Activated naive CD8-positive, alpha-beta T cell treated with anti-CD3 and anti-CD28 coated beads, Interleukin-2, amount 10 ng/mL, durations not matched to agents 7 days and 5 days (primary cell): ENCODE measurements at regions not wholly inside any gene's neighbourhood (a gene's known extent, or its start where the extent isn't known, plus 50 kb on each side); places are given as distances from the start of the nearest gene placed in this dataset.
"Not testable (repeated sequence)": the region's sequence is repeated elsewhere in the genome, so short reads cannot be mapped to it uniquely, and the experiment has no call there.

Experiments used
- ATAC-seq: fragments of 150-1000 bp; cut with Tn5 transposase; one replicate; pipeline ENCODE4 v1.10.0; 2021; ENCODE audit warnings: low read depth, moderate library complexity
- POLR2A ChIA-PET: fragments of 350-600 bp; sonication (Branson Sonifier 250); formaldehyde crosslinking; loops from one replicate; lab custom pipeline; 2021; ENCODE audit warnings: antibody characterized with exemption; lab: Charles Lee
- DNase-seq: peaks from one replicate; pipeline ENCODE4 v3.0.0; 2021
- H3K27ac Mint-ChIP-seq: one replicate; pipeline ENCODE4 v1.8.0; 2022; ENCODE audit warnings: mild to moderate bottlenecking, mixed read lengths
- H3K27me3 Mint-ChIP-seq: one replicate; pipeline ENCODE4 v1.8.0; 2022; ENCODE audit warnings: mild to moderate bottlenecking, moderate library complexity, mixed read lengths
- H3K36me3 Mint-ChIP-seq: one replicate; pipeline ENCODE4 v1.8.0; 2021; ENCODE audit warnings: mild to moderate bottlenecking, mixed read lengths
- H3K4me1 Mint-ChIP-seq: one replicate; pipeline ENCODE4 v1.8.0; 2021; ENCODE audit warnings: mixed read lengths
- H3K4me3 Mint-ChIP-seq: one replicate; pipeline ENCODE4 v1.8.0; 2022; ENCODE audit warnings: mild to moderate bottlenecking, moderate library complexity, mixed read lengths
- H3K9me3 Mint-ChIP-seq: one replicate; pipeline ENCODE4 v1.8.0; 2021; ENCODE audit warnings: mixed read lengths

DNA sequence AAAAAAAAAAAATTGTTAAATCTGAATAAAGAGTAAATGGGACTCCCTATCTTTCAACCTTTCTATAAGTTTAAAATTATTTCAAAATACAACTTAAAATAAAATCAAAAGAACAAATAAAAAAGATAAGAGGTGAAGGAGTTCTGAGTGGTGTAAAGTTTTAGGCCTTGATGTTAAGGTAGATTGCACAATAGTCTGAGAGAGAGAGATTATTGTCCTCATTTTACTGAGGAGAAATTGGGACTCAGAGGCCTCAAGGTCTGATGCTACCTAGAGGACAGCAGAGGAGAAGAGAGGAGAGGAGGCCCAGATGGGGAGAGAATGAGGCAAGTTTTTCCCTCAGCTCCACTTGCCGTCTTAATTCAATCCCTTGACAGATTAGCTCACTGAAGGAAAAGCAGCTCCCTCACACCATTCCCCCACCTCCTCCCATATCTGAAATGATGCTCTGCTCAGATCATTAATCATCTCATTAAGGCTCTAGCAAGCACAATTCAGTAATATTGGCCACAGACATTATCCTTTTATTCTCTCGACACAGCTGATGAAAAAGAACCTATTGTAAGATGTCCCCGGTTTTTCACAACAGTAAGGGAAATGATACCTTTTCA, 106.3 kb upstream of the PTPN13 start:
- peaks cover 6% of the 10 kb centered on the region for H3K27me3 Mint-ChIP-seq
- no peaks in the 10 kb centered on the region for H3K36me3 Mint-ChIP-seq
- DNase-seq (no peak), ATAC-seq (no peak)
- H3K4me3 Mint-ChIP-seq = no peak overlapping the region
- H3K9me3 Mint-ChIP-seq = no peaks in the 10 kb centered on the region
- peaks cover 8% of the 10 kb centered on the region for H3K4me1 Mint-ChIP-seq
- POLR2A ChIA-PET = no interaction called here
- no peak overlapping the region for H3K27ac Mint-ChIP-seq

DNA sequence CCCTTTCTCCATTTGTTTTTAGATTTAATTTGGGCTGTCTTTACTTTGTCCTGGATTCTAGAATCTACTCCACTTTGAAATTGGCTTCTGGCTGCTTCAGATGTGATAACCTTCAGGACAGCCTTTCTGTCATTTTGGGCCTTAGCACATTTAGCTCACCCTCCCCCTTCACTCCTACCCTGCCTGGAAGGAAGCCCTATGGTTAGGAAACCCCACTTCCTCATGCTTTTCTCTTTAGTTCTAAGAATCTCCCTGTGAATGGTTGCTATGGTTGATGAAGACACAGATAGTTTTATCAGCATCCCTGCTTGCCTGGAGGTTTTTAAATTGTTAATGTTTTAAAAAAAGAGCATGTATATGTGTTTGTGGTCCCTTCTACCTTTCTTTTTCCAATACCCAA, 100.7 kb upstream of the PTPN13 start:
- POLR2A ChIA-PET = no interaction called here
- peak; percentile 74 for ATAC-seq
- Mint-ChIP-seq H3K36me3 (no peaks in the 10 kb centered on the region), H3K27me3 (peaks cover 3% of the 10 kb centered on the region), H3K27ac (no peak overlapping the region), H3K4me3 (peak overlapping the region; percentile 2), H3K4me1 (peaks cover 12% of the 10 kb centered on the region), H3K9me3 (no peaks in the 10 kb centered on the region)
- no peak for DNase-seq

DNA sequence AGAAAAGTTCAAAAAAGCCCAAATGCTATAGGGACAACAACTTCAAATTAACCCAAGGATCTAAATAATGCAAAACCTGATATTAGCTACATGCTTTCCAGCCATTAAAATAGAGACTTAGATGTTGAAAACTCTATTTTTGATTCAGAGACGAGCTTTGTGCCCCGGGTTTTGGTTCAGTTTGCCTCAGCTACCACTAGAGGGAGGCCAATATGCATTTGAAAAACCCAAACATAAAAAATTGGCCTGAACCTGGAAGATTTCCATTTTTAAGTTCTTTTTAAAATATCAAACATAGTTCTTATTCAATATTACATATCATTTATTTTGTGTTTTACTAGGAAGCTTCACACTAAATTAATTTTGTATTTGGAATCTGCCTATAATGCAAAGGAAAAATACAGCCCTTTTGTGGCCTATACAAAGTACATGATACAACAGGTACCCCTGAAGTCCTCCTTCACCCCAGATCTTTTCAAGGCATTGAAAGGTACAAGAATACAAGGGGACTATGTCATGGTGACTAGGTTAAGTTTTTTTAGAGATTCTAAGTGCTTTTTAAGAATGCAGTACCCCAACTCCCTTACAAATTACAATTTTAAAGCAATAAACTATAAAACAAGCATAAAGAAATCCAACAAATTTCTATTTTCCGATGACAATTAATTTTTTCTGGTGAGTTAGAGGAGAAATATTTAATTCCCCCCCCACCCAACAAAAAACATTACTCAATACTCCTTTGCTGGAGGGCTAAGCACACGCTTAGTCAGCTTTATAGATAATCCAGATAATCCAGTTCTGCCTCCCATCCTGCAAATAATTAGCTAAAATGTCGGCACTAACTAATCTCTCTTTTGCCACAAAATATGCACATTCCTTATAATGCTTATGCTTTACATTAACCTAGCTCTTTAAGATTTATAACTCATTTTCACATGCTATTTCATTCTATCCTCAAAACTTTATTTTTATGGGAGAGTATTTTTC, 97.7 kb upstream of the PTPN13 start:
- H3K27ac Mint-ChIP-seq = no peak overlapping the region
- H3K27me3 Mint-ChIP-seq = peaks cover 7% of the 10 kb centered on the region
- ATAC-seq (no peak), DNase-seq (no peak)
- POLR2A ChIA-PET = no interaction called here
- no peak overlapping the region for H3K4me3 Mint-ChIP-seq
- H3K9me3 Mint-ChIP-seq = no peaks in the 10 kb centered on the region
- peaks cover 12% of the 10 kb centered on the region for H3K4me1 Mint-ChIP-seq
- H3K36me3 Mint-ChIP-seq = no peaks in the 10 kb centered on the region

DNA sequence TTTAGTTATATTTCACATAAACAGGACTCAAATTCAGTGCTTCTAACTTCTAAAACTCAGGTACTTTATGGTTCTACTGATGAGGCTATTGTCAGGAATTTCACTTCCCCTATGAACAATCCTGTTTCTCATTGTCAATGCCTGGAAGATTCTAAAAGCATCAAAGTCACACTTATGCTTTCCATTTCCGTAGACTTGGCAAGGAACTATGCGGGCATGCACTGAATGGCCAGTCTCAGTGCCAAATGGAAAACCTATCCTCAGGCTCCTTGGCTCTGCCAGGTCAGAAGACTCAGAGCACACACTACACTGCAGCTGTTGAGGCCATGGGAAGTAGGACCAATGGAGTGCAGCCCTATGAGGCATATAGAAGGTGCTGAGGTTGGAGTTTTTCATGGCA, 97.0 kb upstream of the PTPN13 start:
- no peak overlapping the region for H3K4me3 Mint-ChIP-seq
- ATAC-seq (no peak), DNase-seq (no peak)
- peaks cover 12% of the 10 kb centered on the region for H3K4me1 Mint-ChIP-seq
- H3K27ac Mint-ChIP-seq = no peak overlapping the region
- no peaks in the 10 kb centered on the region for H3K36me3 Mint-ChIP-seq
- H3K9me3 Mint-ChIP-seq = no peaks in the 10 kb centered on the region
- POLR2A ChIA-PET = no interaction called here
- H3K27me3 Mint-ChIP-seq = peaks cover 9% of the 10 kb centered on the region

DNA sequence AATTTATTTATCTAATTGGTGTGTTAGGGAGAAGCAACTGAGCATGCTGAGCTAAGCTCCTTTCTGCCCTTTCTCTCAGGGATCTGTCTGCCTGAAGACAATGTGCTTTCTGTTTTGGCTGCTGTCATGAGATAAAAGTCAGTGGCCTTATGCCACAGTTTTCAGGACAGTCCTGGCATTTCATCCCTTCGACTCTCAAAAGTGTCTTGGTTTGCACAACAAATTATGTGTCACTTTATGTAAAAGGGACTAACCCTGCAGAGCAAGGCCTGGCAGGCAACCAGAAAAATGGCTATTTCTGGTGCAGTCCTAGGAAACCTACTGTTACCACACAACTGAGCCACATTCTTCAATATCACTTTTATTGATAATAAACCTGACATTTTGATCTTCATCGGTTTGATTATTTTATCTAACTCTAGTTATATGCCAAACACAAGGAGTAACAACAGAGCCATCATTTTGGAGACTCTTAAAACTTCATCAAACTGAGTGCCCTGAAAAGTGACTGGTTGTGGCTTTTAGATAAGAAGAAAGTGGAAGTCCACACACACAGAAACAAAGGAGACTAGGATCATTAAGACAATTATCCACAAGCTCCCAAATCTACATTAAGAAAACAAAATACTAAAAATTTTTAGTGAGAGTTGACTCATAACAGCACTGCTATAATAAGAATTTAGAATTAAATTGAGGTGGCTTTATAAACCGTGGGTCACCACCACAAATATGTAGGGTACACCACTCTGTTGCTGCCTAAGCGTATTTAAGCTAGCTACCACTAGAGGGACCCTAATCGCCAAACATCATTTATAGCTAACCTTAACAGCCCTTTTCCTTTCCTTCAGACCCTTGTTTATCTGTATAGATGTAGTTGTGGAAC, 95.9 kb upstream of the PTPN13 start:
- POLR2A ChIA-PET = no interaction called here

DNA sequence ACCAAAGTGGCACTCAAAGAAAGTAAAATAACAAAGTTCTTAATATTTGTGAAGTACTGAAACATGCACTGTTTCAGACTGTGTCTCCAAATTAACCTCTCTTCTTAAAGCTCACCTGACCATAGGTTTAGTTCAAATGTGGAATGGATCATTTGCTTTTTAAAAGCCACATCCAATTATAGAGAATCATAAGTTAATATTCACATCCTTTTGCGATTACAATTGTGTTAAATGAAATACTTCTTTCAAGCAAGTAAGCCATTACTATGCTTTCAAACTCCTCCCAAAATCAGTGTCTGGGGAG, 95.3 kb upstream of the PTPN13 start:
- DNase-seq (no peak), ATAC-seq (no peak)
- H3K27me3 Mint-ChIP-seq = peaks cover 10% of the 10 kb centered on the region
- no peak overlapping the region for H3K27ac Mint-ChIP-seq
- no peaks in the 10 kb centered on the region for H3K9me3 Mint-ChIP-seq
- H3K4me3 Mint-ChIP-seq = no peak overlapping the region
- no peaks in the 10 kb centered on the region for H3K36me3 Mint-ChIP-seq
- peaks cover 5% of the 10 kb centered on the region for H3K4me1 Mint-ChIP-seq
- POLR2A ChIA-PET = no interaction called here

More for the DNA sequence above, 95.9 kb upstream of the PTPN13 start:
- H3K4me1 Mint-ChIP-seq = peaks cover 10% of the 10 kb centered on the region
- H3K36me3 Mint-ChIP-seq = no peaks in the 10 kb centered on the region
- H3K9me3 Mint-ChIP-seq = no peaks in the 10 kb centered on the region
- no peak for DNase-seq
- H3K27ac Mint-ChIP-seq = no peak overlapping the region
- no peak overlapping the region for H3K4me3 Mint-ChIP-seq
- ATAC-seq = peak; percentile 54
- H3K27me3 Mint-ChIP-seq = peaks cover 10% of the 10 kb centered on the region

DNA sequence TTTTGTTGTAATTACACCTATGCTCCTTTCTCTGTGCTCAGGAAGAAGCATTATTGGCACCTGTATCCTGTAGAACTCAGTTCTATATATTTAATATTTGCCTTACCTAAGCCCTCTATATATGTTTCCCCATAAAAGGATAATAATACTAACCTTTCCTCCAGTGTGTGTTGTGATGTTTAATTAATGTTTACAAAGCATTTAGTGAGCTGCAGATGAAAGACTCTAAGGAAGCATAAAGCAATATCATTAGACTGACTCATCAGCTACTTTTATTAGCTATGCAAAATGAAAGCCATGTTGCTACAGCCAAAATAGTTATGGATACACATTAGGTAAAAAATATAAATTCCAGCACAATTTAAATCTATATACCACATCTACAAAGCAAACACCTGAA, 93.6 kb upstream of the PTPN13 start:
- Mint-ChIP-seq H3K9me3 (no peaks in the 10 kb centered on the region), H3K27ac (no peak overlapping the region), H3K4me3 (no peak overlapping the region), H3K4me1 (no peaks in the 10 kb centered on the region), H3K27me3 (peaks cover 11% of the 10 kb centered on the region), H3K36me3 (no peaks in the 10 kb centered on the region)
- POLR2A ChIA-PET = no interaction called here
- DNase-seq (no peak), ATAC-seq (no peak)

DNA sequence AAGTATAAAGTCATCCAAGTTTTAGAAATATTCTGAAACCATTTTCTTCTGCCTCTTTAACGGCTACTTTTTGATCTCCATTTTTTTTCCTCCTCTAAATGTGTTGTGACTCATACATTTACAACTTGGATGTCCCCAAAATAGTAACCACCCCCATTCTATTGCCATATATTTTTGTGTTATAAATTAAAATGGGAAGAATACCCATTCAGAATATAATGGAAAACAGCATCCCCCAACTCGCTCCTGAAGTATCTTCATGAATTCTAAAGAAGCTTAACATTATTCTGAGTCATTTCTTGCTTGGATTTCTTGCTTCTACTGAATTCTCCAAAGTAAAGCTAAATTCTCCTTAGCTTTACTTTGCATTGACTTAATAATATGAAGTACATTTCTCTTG, 92.0 kb upstream of the PTPN13 start:
- Mint-ChIP-seq H3K27ac (no peak overlapping the region), H3K27me3 (peaks cover 14% of the 10 kb centered on the region)
- no peak for ATAC-seq

DNA sequence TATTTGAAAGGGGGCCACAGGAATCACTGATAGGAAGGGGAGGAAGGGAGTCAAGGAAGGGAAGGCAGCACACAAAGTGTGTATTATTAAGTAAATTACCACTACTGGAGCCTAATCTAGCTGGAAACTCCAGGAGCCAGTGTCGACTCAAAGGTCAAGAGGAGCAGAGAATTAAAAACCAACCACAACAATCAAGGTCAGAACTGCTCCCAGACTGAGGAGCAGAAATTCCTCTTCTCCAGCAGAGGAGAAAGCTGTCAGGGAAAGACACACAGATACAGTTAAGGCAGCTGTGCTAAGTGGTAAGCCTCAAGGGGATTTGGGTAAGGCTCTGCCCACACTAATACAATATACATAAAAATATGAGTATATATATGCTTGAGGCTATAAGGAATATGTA, 87.5 kb upstream of the PTPN13 start:
- ATAC-seq (no peak), DNase-seq (no peak)
- H3K36me3 Mint-ChIP-seq = no peaks in the 10 kb centered on the region
- H3K4me3 Mint-ChIP-seq = no peak overlapping the region
- H3K4me1 Mint-ChIP-seq = no peaks in the 10 kb centered on the region
- H3K9me3 Mint-ChIP-seq = no peaks in the 10 kb centered on the region
- H3K27ac Mint-ChIP-seq = no peak overlapping the region
- POLR2A ChIA-PET = no interaction called here
- H3K27me3 Mint-ChIP-seq = peaks cover 10% of the 10 kb centered on the region

More for the DNA sequence above, 92.0 kb upstream of the PTPN13 start:
- Mint-ChIP-seq H3K4me3 (no peak overlapping the region), H3K36me3 (no peaks in the 10 kb centered on the region), H3K4me1 (no peaks in the 10 kb centered on the region), H3K9me3 (no peaks in the 10 kb centered on the region)
- no peak for DNase-seq
- POLR2A ChIA-PET = no interaction called here

DNA sequence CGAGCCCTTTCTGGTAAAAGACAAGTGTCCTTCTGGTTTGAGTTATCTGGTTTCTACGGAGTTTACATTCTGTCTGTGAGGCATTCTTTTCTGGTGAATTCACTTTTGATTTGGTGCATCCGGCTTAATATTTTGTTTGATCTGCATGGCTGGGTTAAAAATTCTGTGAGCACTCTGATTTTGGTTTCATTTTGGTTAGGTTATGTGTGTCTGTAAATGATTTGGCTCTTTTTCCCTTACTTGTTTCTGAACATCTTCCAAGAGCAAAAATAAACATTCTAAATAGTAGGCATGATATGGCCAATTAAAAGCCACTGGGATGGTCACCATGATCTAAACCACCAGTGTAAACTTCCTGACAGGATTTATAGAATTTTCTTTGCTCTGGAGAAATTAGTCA, 85.7 kb upstream of the PTPN13 start:
- ATAC-seq (no peak), DNase-seq (no peak)
- Mint-ChIP-seq H3K27ac (no peak overlapping the region), H3K4me1 (no peaks in the 10 kb centered on the region), H3K27me3 (peaks cover 6% of the 10 kb centered on the region), H3K4me3 (no peak overlapping the region), H3K36me3 (no peaks in the 10 kb centered on the region), H3K9me3 (no peaks in the 10 kb centered on the region)
- POLR2A ChIA-PET = no interaction called here

DNA sequence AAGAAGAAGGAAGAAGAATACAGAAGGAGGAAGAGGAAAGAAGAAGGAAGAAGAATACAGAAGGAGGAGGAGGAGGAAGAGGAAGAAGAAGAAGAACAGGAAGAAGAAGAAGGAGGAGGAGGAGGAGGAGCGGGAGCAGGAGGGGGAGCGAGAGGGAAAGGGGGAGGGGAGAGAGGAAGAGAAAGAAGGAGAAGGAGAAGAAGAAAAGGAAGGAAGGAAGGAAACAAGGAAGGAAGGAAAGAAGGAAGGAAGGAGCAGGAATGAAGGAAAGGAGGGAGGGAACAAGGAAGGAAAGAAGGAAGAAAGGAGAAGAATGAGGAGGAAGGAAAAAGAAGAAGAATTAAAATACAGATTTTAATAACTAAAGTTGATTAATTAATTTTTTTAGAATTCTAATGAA, 82.5 kb upstream of the PTPN13 start:
- POLR2A ChIA-PET = no interaction called here
- Mint-ChIP-seq H3K27me3 (peaks cover 2% of the 10 kb centered on the region), H3K4me1 (no peaks in the 10 kb centered on the region), H3K27ac (no peak overlapping the region), H3K4me3 (no peak overlapping the region), H3K9me3 (no peaks in the 10 kb centered on the region), H3K36me3 (no peaks in the 10 kb centered on the region)
- DNase-seq = no peak
- ATAC-seq = no peak

DNA sequence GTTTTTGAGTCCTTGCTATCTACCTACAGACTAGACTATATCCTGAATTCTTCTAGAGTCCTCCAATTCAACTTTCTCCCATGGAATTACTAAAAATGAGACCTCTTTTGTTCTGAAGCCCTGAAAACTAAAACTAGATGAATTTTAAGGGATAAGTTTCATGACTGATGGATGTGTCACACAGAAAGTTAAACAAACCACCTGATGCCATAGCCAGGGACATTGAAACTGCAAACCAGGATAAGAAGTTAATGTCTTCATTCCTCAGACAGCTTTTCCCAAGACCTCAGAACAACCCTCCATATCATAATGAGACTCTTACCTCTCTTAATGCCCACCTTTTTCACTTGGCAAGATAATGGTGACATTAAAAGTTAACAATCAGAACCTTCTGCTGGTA, 81.5 kb upstream of the PTPN13 start:
- H3K4me3 Mint-ChIP-seq = no peak overlapping the region
- H3K9me3 Mint-ChIP-seq = no peaks in the 10 kb centered on the region
- H3K27ac Mint-ChIP-seq = no peak overlapping the region
- POLR2A ChIA-PET = no interaction called here
- H3K27me3 Mint-ChIP-seq = peaks cover 2% of the 10 kb centered on the region
- no peaks in the 10 kb centered on the region for H3K36me3 Mint-ChIP-seq
- DNase-seq = no peak
- H3K4me1 Mint-ChIP-seq = no peaks in the 10 kb centered on the region
- ATAC-seq = no peak

DNA sequence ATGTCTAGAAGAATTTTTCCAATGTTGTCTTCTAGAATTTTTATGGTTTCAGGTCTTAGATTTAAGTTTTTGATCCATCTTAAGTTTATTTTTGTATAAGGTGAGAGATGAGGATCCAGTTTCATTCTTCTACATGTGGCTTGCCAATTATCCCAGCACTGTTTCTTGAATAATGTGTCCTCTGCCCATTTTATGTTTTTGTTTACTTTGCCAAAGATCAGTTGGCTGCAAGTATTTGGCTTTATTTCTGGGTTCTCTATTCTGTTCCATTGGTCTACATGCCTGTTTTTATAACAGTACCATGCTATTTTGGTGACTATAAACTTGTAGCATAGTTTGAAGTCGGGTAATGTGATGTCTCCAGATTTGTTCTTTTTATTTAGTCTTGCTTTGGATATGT, 78.2 kb upstream of the PTPN13 start:
- POLR2A ChIA-PET, H3K4me3 Mint-ChIP-seq, H3K27me3 Mint-ChIP-seq, DNase-seq, H3K36me3 Mint-ChIP-seq, H3K27ac Mint-ChIP-seq, ATAC-seq, H3K4me1 Mint-ChIP-seq, H3K9me3 Mint-ChIP-seq: not testable (repeated sequence)
